Mucosa of rectum (tissue), 2 donors: ENCODE measurements at regions not wholly inside any gene's neighbourhood (a gene's known extent, or its start where the extent isn't known, plus 50 kb on each side); places are given as distances from the start of the nearest gene placed in this dataset.
"Not testable (repeated sequence)": the region's sequence is repeated elsewhere in the genome, so short reads cannot be mapped to it uniquely, and the experiment has no call there.

Experiments
- H3K27ac ChIP-seq, 2 donors: one replicate each; pipeline ENCODE4 v1.7.0; 2013; ENCODE audit warnings: inconsistent platforms in 2 of 2, low read depth in 2 of 2, low read length in 2 of 2
- H3K27me3 ChIP-seq, 2 donors: one replicate each; pipeline ENCODE4 v1.7.0; 2013; ENCODE audit warnings: low read length in 2 of 2; ENCODE audit not compliant: control insufficient read depth in 2 of 2, insufficient read depth in 2 of 2
- H3K36me3 ChIP-seq, 2 donors: one replicate each; pipeline ENCODE4 v1.7.0; 2013; ENCODE audit warnings: low read length in 2 of 2; ENCODE audit not compliant: control insufficient read depth in 2 of 2, insufficient read depth in 2 of 2
- H3K4me1 ChIP-seq, 2 donors: one replicate each; pipeline ENCODE4 v1.7.0; 2013; ENCODE audit warnings: low read length in 2 of 2, mild to moderate bottlenecking in 1 of 2; ENCODE audit not compliant: control insufficient read depth in 2 of 2, insufficient read depth in 2 of 2
- H3K4me3 ChIP-seq, 2 donors: one replicate each; pipeline ENCODE4 v1.7.0; 2013; ENCODE audit warnings: low read length in 2 of 2
- H3K9ac ChIP-seq, 2 donors: one replicate each; pipeline ENCODE4 v1.7.0; 2013; ENCODE audit warnings: low read length in 2 of 2, low read depth in 1 of 2, mild to moderate bottlenecking in 1 of 2
- H3K9me3 ChIP-seq, 2 donors: one replicate each; pipeline ENCODE4 v1.7.0; 2013; ENCODE audit warnings: low read length in 2 of 2; ENCODE audit not compliant: control insufficient read depth in 2 of 2
- donor health status: healthy.
- donor health status: Normal muscosa, but diverticular disease.

GRCh38 chr9:84076384-84076783, 95.8 kb downstream of the RMI1 start:
- Histone ChIP-seq H3K27ac (no peak overlapping the region), H3K36me3 (no peaks in the 10 kb centered on the region), H3K9me3 (no peaks in the 10 kb centered on the region), H3K27me3 (no peaks in the 10 kb centered on the region), H3K4me1 (peaks cover 2 to 9% of the 10 kb centered on the region in 2 donors), H3K4me3 (no peak overlapping the region), H3K9ac (no peak overlapping the region)

GRCh38 chr9:84077816-84078215, 97.2 kb downstream of the RMI1 start:
- not testable (repeated sequence) for H3K9me3 ChIP-seq, H3K4me1 ChIP-seq, H3K27ac ChIP-seq, H3K4me3 ChIP-seq, H3K36me3 ChIP-seq, H3K9ac ChIP-seq, H3K27me3 ChIP-seq

GRCh38 chr9:84079994-84080393, 99.4 kb downstream of the RMI1 start:
- Histone ChIP-seq H3K27ac (no peak overlapping the region), H3K9ac (no peak overlapping the region), H3K27me3 (no peaks in the 10 kb centered on the region), H3K4me3 (no peak overlapping the region), H3K9me3 (no peaks in the 10 kb centered on the region), H3K36me3 (no peaks in the 10 kb centered on the region), H3K4me1 (peaks cover 2 to 9% of the 10 kb centered on the region in 2 donors)

GRCh38 chr9:84101964-84102632, 121.5 kb downstream of the RMI1 start:
- Histone ChIP-seq H3K27me3 (peaks cover 0 to 2% of the 10 kb centered on the region in 2 donors), H3K27ac (no peak overlapping the region), H3K4me3 (no peak overlapping the region)

GRCh38 chr9:84103651-84104377, 123.2 kb downstream of the RMI1 start:
- Histone ChIP-seq H3K9ac (no peak overlapping the region), H3K9me3 (no peaks in the 10 kb centered on the region), H3K36me3 (no peaks in the 10 kb centered on the region), H3K4me3 (no peak overlapping the region), H3K27me3 (peaks cover 0 to 2% of the 10 kb centered on the region in 2 donors), H3K4me1 (peaks cover 2 to 7% of the 10 kb centered on the region in 2 donors), H3K27ac (no peak overlapping the region)

More at GRCh38 chr9:84101964-84102632, 121.5 kb downstream of the RMI1 start:
- Histone ChIP-seq H3K36me3 (no peaks in the 10 kb centered on the region), H3K9ac (no peak overlapping the region), H3K4me1 (no peaks in the 10 kb centered on the region), H3K9me3 (no peaks in the 10 kb centered on the region)

- no peak overlapping the region for H3K4me3 ChIP-seq
- H3K4me1 ChIP-seq = peaks cover 2 to 7% of the 10 kb centered on the region in 2 donors
- no peak overlapping the region for H3K27ac ChIP-seq
Observed at GRCh38 chr9:84107081-84107480, 126.5 kb downstream of the RMI1 start.

GRCh38 chr9:84107995-84108394, 127.4 kb downstream of the RMI1 start:
- no peak overlapping the region for H3K9ac ChIP-seq
- no peak overlapping the region for H3K27ac ChIP-seq
- no peaks in the 10 kb centered on the region for H3K9me3 ChIP-seq
- no peak overlapping the region for H3K4me3 ChIP-seq
- H3K27me3 ChIP-seq = no peaks in the 10 kb centered on the region
- no peaks in the 10 kb centered on the region for H3K36me3 ChIP-seq
- H3K4me1 ChIP-seq = peaks cover 2 to 7% of the 10 kb centered on the region in 2 donors

More at GRCh38 chr9:84107081-84107480, 126.5 kb downstream of the RMI1 start:
- Histone ChIP-seq H3K36me3 (no peaks in the 10 kb centered on the region), H3K27me3 (no peaks in the 10 kb centered on the region), H3K9ac (no peak overlapping the region), H3K9me3 (no peaks in the 10 kb centered on the region)

- Histone ChIP-seq H3K4me3 (no peak overlapping the region), H3K27me3 (no peaks in the 10 kb centered on the region), H3K27ac (no peak overlapping the region), H3K4me1 (peaks cover 2 to 7% of the 10 kb centered on the region in 2 donors), H3K9me3 (no peaks in the 10 kb centered on the region), H3K36me3 (no peaks in the 10 kb centered on the region), H3K9ac (no peak overlapping the region)
Observed at GRCh38 chr9:84111726-84112125, 131.1 kb downstream of the RMI1 start.

GRCh38 chr9:84121991-84122523, 141.5 kb downstream of the RMI1 start:
- Histone ChIP-seq H3K27ac (no peak overlapping the region), H3K4me3 (no peak overlapping the region), H3K27me3 (no peaks in the 10 kb centered on the region), H3K36me3 (no peaks in the 10 kb centered on the region), H3K9ac (no peak overlapping the region), H3K9me3 (no peaks in the 10 kb centered on the region), H3K4me1 (peaks cover 0 to 5% of the 10 kb centered on the region in 2 donors)

GRCh38 chr9:84122572-84122971, 142.0 kb downstream of the RMI1 start:
- Histone ChIP-seq H3K9ac (no peak overlapping the region), H3K27me3 (no peaks in the 10 kb centered on the region), H3K4me3 (no peak overlapping the region), H3K36me3 (no peaks in the 10 kb centered on the region), H3K9me3 (no peaks in the 10 kb centered on the region), H3K4me1 (peaks cover 0 to 5% of the 10 kb centered on the region in 2 donors), H3K27ac (no peak overlapping the region)
